HUES6 (cell line): ENCODE measurements at regions not wholly inside any gene's neighbourhood (a gene's known extent, or its start where the extent isn't known, plus 50 kb on each side); places are given as distances from the start of the nearest gene placed in this dataset.

Experiments used
- H3K27ac ChIP-seq: 2 replicates; pipeline ENCODE4 v1.7.0; 2013; ENCODE audit warnings: low read depth, mild to moderate bottlenecking, low read length, inconsistent platforms
- H3K27me3 ChIP-seq: 2 replicates; pipeline ENCODE4 v1.6.1; 2013; ENCODE audit warnings: low read length; ENCODE audit not compliant: control insufficient read depth, insufficient read depth
- H3K36me3 ChIP-seq: 2 replicates; pipeline ENCODE4 v1.6.1; 2013; ENCODE audit warnings: low read length; ENCODE audit not compliant: control insufficient read depth, insufficient read depth
- H3K4me1 ChIP-seq: 2 replicates; pipeline ENCODE4 v1.6.1; 2013; ENCODE audit warnings: low read length; ENCODE audit not compliant: control insufficient read depth, insufficient read depth
- H3K4me3 ChIP-seq: 2 replicates; pipeline ENCODE4 v1.5.1; 2013; ENCODE audit warnings: low read depth, low read length
- H3K9ac ChIP-seq: one replicate; pipeline ENCODE4 v1.6.1; 2013; ENCODE audit warnings: mild to moderate bottlenecking, low read length
- H3K9me3 ChIP-seq: 2 replicates; pipeline ENCODE4 v1.6.1; 2013; ENCODE audit warnings: low read depth, low read length; ENCODE audit not compliant: control insufficient read depth, insufficient read depth

DNA sequence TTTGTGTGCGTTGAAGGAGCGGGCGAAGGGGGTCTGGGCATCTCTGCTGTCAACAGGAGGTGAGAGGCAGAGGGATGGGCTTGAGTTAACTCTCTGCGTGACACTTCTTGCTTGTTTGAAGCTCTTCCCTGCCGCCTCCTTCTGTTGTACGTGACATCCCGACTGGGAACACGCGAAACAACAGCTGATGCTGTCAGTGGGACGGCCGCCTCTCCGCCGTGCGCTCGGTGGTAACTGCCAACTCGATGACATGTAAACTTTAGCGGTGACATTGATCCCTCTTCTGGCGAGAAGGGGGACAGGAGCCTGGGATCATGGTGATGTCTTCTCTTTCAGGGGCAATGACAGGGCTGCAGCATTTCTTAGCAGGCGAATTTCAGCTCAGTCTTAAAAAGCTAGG lies 394.5 kb downstream of the TYW1 start:
- no peak overlapping the region for H3K9ac ChIP-seq
- H3K4me1 ChIP-seq = no peaks in the 10 kb centered on the region; the same call in 1 of the 2 replicates
- H3K4me3 ChIP-seq = no peak overlapping the region
- H3K27ac ChIP-seq = no peak overlapping the region
- H3K9me3 ChIP-seq = peaks cover 5% of the 10 kb centered on the region
- H3K27me3 ChIP-seq = no peaks in the 10 kb centered on the region
- no peaks in the 10 kb centered on the region for H3K36me3 ChIP-seq

DNA sequence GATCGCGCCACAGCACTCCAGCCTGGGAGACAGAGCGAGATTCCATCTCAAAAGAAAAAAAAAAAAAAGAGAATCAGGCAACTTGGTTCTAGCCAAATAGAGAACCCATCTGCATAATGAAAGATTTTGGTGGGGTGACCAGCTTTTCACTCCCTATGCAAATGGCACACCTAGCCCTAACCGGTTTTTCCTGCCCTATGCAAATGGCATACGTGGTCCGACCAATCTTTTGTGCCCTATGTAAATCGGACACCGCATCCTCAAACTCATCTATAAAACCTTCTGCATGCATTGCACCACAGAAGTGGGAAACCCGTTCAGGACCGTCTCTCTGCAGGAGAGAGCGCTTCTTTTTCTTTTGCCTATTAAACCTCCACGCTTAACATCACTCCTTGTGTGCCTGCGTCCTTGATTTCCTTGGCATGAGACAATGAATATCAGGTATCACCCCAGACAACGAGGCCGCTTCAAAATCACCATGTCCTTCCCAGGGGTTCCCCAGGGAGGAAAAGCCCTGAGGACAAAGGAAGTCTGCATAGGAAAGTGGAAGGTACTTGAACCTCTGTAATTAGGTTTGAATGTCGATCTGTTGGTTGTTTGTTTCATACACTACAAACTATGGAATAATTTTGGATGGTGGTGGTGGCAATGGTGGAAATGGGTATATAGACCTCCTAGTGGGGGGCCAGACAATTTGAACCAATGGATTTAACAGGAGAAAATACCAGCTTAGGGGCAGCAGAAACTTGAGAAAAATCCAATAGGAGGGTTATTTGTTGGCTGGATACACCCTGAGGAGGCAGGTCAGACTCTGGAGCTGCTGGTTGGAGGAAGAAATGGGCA lies 396.2 kb downstream of the TYW1 start:
- Histone ChIP-seq H3K9ac (no peak overlapping the region), H3K27me3 (no peaks in the 10 kb centered on the region), H3K4me3 (no peak overlapping the region), H3K27ac (no peak overlapping the region), H3K9me3 (peaks cover 5% of the 10 kb centered on the region), H3K4me1 (no peaks in the 10 kb centered on the region; the same call in 1 of the 2 replicates), H3K36me3 (no peaks in the 10 kb centered on the region)

GRCh38 chr7:67393903-67394302 lies 397.3 kb downstream of the TYW1 start:
- H3K9ac ChIP-seq = no peak overlapping the region

DNA sequence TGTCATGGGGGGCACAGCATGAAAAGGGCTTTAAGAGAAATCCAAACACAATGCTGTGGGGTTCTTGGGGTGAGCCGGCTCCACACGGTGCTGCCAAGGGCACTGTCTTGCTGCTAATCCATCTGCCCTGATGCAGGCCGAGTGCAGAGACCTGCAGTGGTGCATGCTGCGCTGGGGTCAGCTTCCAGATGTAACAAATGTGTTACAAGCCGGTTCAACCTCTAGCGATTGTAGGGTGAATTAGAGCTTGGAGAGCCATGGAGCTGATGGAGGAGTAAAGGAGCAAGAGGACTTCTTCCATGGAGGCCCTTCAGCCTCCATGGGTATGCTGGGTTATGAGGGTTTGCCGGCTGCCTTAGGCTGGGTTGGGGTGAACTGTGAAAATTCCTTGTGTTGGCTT lies 402.3 kb downstream of the TYW1 start:
- Histone ChIP-seq H3K27ac (no peak overlapping the region), H3K9ac (no peak overlapping the region), H3K4me1 (no peaks in the 10 kb centered on the region), H3K36me3 (no peaks in the 10 kb centered on the region), H3K9me3 (peaks cover 20% of the 10 kb centered on the region), H3K4me3 (no peak overlapping the region), H3K27me3 (no peaks in the 10 kb centered on the region)

More at GRCh38 chr7:67393903-67394302, 397.3 kb downstream of the TYW1 start:
- H3K27ac ChIP-seq = no peak overlapping the region
- H3K9me3 ChIP-seq = peaks cover 5% of the 10 kb centered on the region
- no peaks in the 10 kb centered on the region; the same call in 1 of the 2 replicates for H3K4me1 ChIP-seq
- H3K4me3 ChIP-seq = no peak overlapping the region
- H3K27me3 ChIP-seq = no peaks in the 10 kb centered on the region
- no peaks in the 10 kb centered on the region for H3K36me3 ChIP-seq

GRCh38 chr7:67401492-67401891 lies 404.9 kb downstream of the TYW1 start:
- H3K9ac ChIP-seq = no peak overlapping the region

GRCh38 chr7:67402280-67402679 lies 405.6 kb downstream of the TYW1 start:
- Histone ChIP-seq H3K4me1 (no peaks in the 10 kb centered on the region), H3K27me3 (no peaks in the 10 kb centered on the region), H3K9ac (no peak overlapping the region), H3K36me3 (no peaks in the 10 kb centered on the region), H3K4me3 (no peak overlapping the region), H3K9me3 (peaks cover 15% of the 10 kb centered on the region), H3K27ac (no peak overlapping the region)

More at GRCh38 chr7:67401492-67401891, 404.9 kb downstream of the TYW1 start:
- Histone ChIP-seq H3K36me3 (no peaks in the 10 kb centered on the region), H3K4me1 (no peaks in the 10 kb centered on the region), H3K27me3 (no peaks in the 10 kb centered on the region), H3K4me3 (no peak overlapping the region), H3K27ac (no peak overlapping the region), H3K9me3 (peaks cover 15% of the 10 kb centered on the region)

GRCh38 chr7:67406976-67407375 lies 410.3 kb downstream of the TYW1 start:
- Histone ChIP-seq H3K9ac (no peak overlapping the region), H3K9me3 (peaks cover 24% of the 10 kb centered on the region), H3K36me3 (no peaks in the 10 kb centered on the region), H3K4me1 (no peaks in the 10 kb centered on the region), H3K27me3 (no peaks in the 10 kb centered on the region), H3K4me3 (no peak overlapping the region), H3K27ac (no peak overlapping the region)

GRCh38 chr7:67407392-67408071 lies 410.9 kb downstream of the TYW1 start:
- Histone ChIP-seq H3K4me3 (no peak overlapping the region), H3K36me3 (no peaks in the 10 kb centered on the region), H3K27me3 (no peaks in the 10 kb centered on the region), H3K9me3 (peaks cover 18% of the 10 kb centered on the region), H3K9ac (no peak overlapping the region), H3K27ac (no peak overlapping the region), H3K4me1 (no peaks in the 10 kb centered on the region)

DNA sequence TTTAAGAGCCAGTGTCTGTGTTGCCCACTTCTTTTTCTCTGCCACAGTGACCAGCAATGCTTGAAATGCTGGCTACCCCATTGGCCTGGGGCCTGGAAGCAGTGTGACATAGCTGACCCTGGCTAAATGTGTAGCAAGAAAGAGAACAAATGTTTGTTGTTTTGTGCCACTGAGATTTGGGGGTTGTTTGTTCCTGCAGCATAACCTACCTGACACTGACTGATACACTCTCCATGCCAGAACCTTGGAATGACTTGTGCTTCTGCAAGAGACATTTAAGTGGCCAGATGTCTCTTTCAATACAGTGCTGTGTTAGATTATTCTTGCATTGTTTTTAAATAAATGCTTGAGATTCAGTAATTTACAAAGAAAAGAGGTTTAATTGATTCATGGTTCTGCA lies 411.5 kb downstream of the TYW1 start:
- Histone ChIP-seq H3K9me3 (peaks cover 13% of the 10 kb centered on the region), H3K9ac (no peak overlapping the region), H3K4me3 (no peak overlapping the region), H3K36me3 (no peaks in the 10 kb centered on the region), H3K4me1 (no peaks in the 10 kb centered on the region), H3K27me3 (no peaks in the 10 kb centered on the region), H3K27ac (no peak overlapping the region)

DNA sequence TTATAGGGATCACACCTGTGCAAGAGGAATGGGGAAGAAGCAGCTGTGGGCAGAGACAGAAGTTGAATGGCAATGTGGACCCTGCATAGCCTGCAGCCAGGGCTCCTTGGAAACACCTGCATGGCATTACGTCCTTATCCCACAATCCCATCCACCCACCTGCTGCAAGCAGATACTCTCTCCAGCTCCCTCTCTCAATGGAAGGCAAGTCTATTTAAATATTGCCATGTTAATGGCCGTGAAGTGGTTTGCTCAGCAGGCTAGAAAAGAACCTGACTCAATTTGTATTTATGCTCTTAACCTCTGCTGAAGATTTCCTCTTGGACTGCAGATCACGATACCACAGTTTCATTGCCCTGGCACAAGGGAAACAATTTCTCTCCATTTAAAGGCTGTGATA lies 417.0 kb downstream of the TYW1 start:
- H3K36me3 ChIP-seq = no peaks in the 10 kb centered on the region
- H3K9ac ChIP-seq = no peak overlapping the region
- H3K4me3 ChIP-seq = no peak overlapping the region
- no peaks in the 10 kb centered on the region for H3K27me3 ChIP-seq
- peaks cover 15% of the 10 kb centered on the region for H3K9me3 ChIP-seq
- H3K4me1 ChIP-seq = no peaks in the 10 kb centered on the region; the same call in 1 of the 2 replicates
- H3K27ac ChIP-seq = no peak overlapping the region

DNA sequence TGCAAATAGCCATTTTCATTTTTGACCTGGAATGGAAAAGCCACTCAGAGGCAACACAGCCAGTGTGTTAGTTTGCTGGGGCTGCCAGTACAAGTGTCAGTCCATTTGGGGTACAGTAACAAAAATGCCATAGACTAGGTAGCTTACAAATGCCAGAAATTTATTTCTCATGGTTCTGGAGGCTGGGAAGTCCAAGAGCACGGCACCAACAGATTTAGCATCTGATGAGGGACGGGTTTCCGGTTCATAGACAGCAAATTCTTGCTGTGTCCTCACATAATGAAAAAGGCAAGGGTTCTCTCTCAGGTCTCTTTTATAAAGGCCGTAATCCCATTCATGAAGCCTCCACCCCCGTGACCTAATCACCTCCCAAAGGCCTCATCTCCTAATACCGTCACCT lies 418.2 kb downstream of the TYW1 start:
- peaks cover 15% of the 10 kb centered on the region for H3K9me3 ChIP-seq
- no peak overlapping the region for H3K27ac ChIP-seq
- no peak overlapping the region for H3K9ac ChIP-seq
- no peaks in the 10 kb centered on the region for H3K36me3 ChIP-seq
- H3K4me1 ChIP-seq = no peaks in the 10 kb centered on the region; the same call in 1 of the 2 replicates
- H3K27me3 ChIP-seq = no peaks in the 10 kb centered on the region
- no peak overlapping the region for H3K4me3 ChIP-seq
